HG02588 (cell line): ENCODE measurements at regions not wholly inside any gene's neighbourhood (a gene's known extent, or its start where the extent isn't known, plus 50 kb on each side); places are given as distances from the start of the nearest gene placed in this dataset.
"Not testable (repeated sequence)": the region's sequence is repeated elsewhere in the genome, so short reads cannot be mapped to it uniquely, and the experiment has no call there.

ENCODE experiments used
- ATAC-seq: cut with Tn5 transposase; IDR thresholded peaks from one replicate; pipeline ENCODE4 v1.9.1; 2021; ENCODE audit warnings: mild to moderate bottlenecking, moderate library complexity; ENCODE audit not compliant: unreplicated experiment

GRCh38 chr1:189644970-189645369 is 832.7 kb downstream of the BRINP3 start:
- no peak for ATAC-seq

DNA sequence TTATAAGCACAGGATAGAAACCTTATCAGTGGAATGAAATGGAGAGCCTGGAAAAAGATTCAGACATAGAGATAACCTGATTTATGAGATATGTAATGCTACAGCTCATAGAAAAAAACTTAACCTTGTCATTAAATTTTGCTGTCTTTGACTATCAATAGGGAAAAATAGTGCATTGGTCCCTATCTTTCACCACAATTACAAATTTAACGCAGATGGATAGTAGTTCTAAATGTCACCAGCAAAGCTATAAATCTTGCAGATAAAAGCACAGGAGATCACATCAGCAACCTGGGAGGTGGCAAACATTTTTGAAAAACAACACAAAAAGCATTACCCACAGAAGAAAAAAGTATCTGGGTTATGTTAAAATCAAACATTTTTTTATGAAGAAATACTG is 831.6 kb downstream of the BRINP3 start:
- no peak for ATAC-seq

DNA sequence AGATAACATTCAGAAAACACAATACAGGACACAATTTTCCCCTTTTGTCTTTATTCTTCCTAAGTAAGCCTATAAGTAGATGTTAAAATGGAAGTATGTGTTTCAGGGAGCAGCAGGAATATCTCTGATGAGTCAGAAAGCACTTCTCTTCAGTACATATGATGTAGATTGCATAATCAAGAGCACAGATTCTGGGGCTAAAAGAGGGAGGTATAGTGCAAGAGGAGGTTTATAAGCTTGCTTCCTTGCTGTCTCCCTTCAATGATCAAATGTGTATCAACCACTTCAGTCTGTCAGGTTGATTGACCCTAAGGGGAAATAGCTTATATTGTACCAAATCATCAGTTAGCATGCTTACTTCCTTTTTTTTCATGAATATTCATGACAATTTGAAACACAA is 822.8 kb downstream of the BRINP3 start:
- ATAC-seq = no peak

- no peak for ATAC-seq
Observed at GRCh38 chr1:189656628-189657530, 820.8 kb downstream of the BRINP3 start.

DNA sequence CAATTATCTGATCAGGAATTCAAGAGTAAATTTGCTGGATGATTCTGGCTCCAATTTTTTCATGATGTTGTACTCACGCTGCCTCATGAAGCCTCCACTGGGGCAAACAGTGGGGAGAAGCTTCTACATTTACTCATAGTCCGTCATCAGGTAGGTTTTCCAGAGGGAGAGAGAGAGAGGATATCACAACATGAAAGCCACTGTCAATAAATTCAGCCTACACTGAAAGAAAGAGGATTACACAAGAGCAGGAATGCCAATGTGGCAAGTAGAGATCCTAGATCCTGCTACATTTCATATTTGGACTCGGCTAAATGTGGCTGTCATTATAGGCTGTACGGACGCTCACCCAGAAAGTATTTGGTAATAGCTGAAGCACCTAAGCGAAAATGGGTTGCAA is 819.9 kb downstream of the BRINP3 start:
- no peak for ATAC-seq

DNA sequence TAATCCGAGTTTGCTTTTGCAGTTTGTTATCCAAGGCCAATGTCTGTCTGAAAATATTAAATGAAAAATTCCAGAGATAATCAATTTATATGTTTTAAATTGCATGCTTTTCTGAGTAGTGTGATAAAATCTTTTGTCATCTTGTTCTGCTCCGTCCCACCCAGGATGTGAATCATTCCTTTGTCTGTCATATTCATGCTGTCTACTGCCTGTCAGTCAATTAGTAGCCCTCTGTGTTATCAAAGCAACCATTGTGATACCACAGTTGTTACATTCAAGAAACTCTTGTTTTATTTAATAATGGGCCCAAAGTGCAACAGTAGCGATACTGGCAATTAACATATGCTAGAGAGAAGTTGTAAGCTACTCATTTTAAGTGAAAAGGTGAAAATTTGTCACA is 819.3 kb downstream of the BRINP3 start:
- ATAC-seq = no peak

DNA sequence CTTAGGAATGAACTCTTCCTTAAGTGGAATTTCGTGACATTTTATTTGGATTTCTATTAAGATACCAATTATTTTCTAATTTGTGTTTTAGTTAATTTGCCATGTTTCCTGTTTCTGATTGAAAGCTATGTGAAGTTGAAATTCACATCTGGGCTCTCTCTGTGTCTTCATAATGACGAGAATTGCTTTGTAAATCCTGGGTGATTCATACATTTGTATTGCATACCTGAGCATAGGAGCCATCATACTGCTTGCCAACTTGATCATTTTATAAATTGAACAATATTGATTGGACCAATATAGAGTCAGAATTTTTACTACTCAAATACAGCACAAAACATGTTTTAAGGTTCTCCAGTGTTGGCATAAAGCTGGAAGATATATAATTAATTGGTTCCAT is 817.9 kb downstream of the BRINP3 start:
- ATAC-seq = no peak

- no peak for ATAC-seq
Observed at GRCh38 chr1:189662190-189662589, 815.5 kb downstream of the BRINP3 start.

DNA sequence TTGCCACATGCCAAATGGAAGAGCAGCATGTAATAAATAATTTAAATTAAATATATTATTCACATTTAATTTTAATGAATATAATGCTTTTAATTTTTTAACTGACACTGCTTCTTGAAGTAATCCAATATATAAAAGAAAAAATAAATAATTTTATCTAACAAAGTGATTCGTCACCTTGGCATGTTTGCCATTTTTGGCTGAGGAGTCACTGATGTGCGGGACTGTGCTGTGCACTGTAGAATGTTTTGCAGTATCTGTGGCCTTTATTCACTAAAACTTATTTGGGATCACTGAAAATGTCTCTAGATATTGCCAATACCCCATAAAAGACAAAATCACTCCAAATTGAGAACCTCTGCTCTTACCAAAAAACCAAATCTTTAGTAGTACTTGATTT is 807.8 kb downstream of the BRINP3 start:
- no peak for ATAC-seq

DNA sequence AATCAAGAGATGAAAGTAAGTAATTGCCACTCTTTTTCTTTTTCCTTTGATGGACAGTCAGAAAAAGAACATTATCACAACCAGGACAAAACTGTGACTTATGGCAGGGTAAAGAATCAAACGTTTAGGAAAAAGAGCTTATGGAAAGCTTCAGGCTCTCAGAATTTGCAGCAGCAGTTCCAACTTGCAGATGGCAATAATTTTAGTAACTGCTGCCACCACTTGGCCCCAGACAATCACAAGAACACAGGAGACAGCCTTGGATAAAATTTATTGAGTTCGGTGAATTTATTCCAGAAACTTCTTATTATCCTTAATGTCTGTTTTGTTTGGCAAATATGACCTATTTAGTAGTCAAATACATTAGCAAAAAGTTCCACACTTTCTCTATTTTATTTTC is 804.4 kb downstream of the BRINP3 start:
- no peak for ATAC-seq

DNA sequence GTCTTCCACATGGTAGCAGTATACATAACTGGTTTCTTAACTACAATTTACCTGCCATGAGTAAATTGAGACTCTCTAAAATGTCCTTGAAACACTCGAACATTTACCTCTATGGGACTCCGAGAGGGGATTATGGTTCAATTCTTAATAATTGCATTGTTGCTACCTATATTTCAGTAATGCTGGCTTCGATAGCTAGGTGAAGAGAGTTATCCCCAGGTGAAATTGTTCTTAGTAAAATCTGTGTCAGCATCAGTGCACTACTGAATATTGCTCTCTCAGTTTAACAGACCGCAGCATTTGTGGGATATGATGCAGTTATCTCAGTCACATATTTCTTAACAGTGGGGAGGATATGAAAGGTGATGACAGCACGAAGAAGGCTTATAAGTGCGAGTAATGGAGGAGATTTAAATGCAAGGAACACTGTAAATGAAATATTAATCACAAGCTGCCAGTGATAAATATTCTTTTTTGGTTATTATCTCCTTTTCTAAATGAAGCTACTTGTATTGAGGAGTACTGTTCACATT is 801.9 kb downstream of the BRINP3 start:
- ATAC-seq = no peak

DNA sequence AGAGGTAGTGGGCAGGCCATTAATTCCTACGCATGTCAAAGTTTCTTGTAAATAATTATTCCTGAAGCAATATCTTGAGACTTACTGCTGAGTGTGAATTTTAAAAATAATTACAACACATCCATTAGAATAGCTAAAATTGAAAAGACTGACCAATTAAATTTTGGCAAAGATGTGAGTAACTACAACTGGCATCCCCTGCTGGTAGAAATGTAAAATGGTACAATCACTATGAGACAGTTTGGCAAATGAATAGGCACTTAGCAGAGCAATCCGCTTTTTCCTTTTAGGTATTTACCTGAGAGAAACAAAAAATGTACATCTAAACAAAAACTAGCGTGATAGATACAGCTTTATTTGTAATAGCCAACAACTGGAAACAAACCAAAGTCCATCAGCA is 798.9 kb downstream of the BRINP3 start:
- no peak for ATAC-seq

- peak; percentile 70 for ATAC-seq
Observed at GRCh38 chr1:189681252-189681919, 796.3 kb downstream of the BRINP3 start.

DNA sequence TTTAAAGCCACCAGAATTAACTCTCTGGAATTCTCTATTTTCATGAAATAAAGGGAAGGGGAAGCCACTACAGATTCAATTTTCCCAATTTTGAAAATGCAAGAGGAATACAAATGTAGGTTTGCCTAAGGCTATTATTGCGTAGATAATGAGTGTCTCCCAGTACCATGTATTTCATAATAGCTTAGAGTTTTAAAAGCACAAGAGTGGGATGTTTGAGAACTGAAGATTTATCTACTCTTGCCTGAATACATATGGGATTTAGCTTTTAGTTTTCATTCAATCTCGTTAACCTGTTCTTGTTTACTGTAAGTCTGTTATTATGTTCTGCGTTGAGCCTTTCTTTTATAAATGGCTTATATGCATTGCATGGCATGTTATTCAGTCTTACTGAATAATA is 795.1 kb downstream of the BRINP3 start:
- ATAC-seq = no peak

DNA sequence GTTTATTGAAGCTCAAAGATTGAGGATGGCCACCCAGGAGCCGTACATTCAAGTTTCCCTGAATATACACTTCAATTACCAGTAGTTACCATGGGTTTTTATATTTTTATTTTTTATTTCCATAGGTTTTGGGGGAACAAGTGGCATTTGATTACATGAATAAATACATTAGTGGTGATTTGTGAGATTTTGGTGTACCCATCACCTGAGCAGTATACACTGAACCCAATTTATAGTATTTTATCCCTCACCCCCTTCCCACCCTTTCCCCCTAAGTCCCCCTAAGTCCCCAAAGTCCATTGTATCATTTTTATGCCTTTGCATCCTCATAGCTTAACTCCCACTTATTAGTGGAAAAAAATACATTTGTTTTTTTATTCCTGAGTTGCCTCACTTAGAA is 791.4 kb downstream of the BRINP3 start:
- ATAC-seq = no peak

DNA sequence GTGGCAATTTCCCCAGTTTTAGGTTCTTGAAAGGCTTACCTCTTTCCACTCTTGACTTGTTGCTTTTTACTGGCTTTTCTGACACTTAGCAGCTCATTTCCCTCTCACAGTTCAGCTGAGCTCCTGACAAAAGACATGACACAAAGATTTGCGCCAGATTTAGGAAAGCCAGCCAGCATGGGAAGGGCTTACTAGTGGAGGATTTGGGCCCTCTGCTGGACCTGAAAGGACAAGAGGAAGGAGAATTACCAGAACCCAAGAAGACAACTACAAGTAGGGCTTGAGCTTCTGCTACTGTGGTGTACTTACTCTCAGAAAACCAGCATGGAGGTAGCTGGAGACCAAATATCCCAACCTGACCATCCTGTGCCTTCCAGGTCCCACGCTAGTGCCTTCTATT is 784.5 kb downstream of the BRINP3 start:
- ATAC-seq = no peak

DNA sequence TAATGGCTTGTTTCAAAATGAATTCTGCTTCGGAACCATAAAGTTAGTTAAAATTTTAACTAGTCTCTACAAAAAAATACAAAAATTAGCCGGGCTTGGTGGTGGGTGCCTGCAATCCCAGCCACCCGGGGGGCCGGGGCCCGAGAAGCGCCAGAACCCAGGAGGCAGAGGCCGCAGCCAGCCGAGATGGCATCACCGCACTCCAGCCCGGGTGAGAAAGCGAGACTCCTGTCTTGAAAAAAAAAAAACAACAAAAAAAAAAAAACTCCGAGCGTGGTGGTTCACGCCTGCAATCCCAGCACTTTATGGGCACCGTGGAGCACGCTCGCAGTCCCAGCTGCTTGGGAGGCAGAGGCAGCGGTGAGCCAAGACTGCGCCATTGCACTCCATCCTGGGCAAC is 781.4 kb downstream of the BRINP3 start:
- ATAC-seq = no peak

- no peak for ATAC-seq
Observed at GRCh38 chr1:189697113-189697512, 780.6 kb downstream of the BRINP3 start.

GRCh38 chr1:189701606-189702005 is 776.1 kb downstream of the BRINP3 start:
- ATAC-seq = no peak

GRCh38 chr1:189706594-189706993 is 771.1 kb downstream of the BRINP3 start:
- no peak for ATAC-seq

- ATAC-seq = no peak
Observed at GRCh38 chr1:189708674-189709073, 769.0 kb downstream of the BRINP3 start.

DNA sequence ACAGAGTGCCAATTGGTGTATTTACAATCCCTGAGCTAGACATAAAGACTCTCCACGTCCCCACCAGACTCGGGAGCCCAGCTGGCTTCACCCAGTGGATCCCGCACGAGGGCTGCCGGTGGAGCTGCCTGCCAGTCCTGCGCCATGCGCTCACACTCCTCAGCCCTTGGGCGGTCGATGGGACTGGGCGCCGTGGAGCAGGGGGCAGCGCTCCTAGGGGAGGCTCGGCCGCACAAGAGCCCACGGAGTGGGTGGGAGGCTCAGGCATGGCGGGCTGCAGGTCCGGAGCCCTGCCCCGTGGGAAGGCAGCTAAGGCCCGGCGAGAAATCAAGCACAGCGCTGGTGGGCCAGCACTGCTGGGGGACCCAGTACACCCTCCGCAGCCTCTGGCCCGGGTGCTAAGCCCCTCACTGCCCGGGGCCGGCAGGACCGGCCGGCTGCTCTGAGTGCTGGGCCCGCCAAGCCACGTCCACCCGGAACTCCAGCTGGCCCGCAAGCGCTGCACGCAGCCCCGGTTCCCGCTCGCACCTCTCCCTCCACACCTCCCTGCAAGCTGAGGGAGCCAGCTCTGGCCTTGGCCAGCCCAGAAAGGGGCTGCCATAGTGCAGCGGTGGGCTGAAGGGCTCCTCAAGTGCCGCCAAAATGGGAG is 759.4 kb downstream of the BRINP3 start:
- not testable (repeated sequence) for ATAC-seq
